WI38 (cell line): ENCODE measurements at regions not wholly inside any gene's neighbourhood (a gene's known extent, or its start where the extent isn't known, plus 50 kb on each side); places are given as distances from the start of the nearest gene placed in this dataset.

ENCODE experiments used
- H3K4me3 ChIP-seq: 2 replicates; pipeline ENCODE4 v1.5.1; 2011; ENCODE audit warnings: low read depth, mild to moderate bottlenecking, control low read depth, low read length
- CTCF ChIP-seq: IDR thresholded peaks from 2 replicates; pipeline ENCODE4 v1.5.1; 2012; ENCODE audit warnings: low read depth, mild to moderate bottlenecking, control low read depth, low read length

- TF ChIP-seq CTCF, result no peak
- H3K4me3 ChIP-seq, result no peak overlapping the region
Measured at GRCh38 chr22:48737461-48738203, 1090.0 kb downstream of the BRD1 start.

DNA sequence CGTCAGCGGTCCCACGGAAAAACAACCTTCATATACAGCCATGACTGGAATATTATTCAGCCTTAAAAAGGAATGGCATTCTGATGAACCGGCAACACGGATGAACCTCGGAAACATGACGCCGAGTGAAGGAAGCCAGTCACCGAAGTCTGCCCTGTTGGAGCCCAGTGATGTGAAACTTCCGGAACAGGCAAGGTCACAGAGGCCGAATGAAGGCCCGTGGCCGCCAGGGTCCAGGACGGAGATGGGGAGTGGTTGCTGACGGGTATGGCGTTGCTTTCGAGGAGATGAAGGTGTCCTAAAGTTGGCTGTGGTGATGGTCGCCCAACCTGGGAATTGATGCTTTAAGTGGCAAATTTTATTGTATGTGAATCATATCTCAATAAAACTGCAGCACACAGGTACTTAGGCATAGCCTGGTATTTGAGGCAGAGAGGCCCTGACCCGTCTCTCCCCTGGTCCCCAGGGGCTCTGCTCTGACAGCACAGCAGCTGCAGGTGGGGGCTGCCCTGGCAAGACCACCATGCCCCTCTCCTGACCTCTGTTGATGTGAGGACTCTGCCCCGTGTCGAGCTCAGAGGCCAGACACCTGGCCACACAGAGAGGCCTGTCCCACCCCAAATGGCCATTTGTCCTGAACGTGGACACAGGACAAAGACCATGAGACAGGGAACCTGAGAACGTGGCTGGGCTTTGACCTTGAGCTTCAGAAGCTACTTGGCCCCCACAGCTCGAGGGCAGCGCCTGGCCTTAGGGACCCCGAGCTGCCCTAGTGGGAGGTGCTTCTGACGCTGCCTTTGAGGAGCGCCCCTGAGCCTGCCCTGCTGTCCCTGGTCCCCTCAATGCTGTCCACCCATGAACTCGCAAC lies 1090.8 kb downstream of the BRD1 start:
- no peak for TF ChIP-seq CTCF
- no peak overlapping the region for H3K4me3 ChIP-seq

GRCh38 chr22:48734961-48735360 lies 1092.7 kb downstream of the BRD1 start:
- H3K4me3 ChIP-seq, result no peak overlapping the region
- TF ChIP-seq CTCF, result no peak

DNA sequence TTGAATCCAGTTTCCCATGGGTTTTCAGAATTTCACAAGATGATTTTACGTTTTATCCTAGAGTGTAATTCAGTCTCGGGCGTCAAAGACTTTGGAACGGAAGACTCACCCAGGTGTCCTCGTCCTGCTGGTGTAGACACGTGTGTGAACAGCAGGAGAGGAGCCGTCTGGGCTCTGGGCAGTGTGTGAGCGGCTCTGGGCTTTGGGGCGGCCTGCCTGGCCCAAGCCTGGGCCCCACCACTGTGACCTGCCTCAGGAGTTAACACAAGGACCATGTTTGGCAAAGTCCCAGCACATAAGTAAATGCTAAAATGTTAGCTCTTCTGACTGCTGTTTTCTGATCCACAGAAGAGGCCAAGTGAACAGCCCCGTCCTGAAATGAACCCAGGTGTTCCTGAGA lies 1093.3 kb downstream of the BRD1 start:
- no peak for TF ChIP-seq CTCF
- H3K4me3 ChIP-seq, result no peak overlapping the region

- no peak for TF ChIP-seq CTCF
- no peak overlapping the region for H3K4me3 ChIP-seq
Measured at GRCh38 chr22:48729499-48730171, 1098.0 kb downstream of the BRD1 start.

- no peak overlapping the region for H3K4me3 ChIP-seq
Measured at GRCh38 chr22:48727454-48728058, 1100.1 kb downstream of the BRD1 start.

More at GRCh38 chr22:48727454-48728058, 1100.1 kb downstream of the BRD1 start:
- no peak for TF ChIP-seq CTCF
